ENCODE measurements at regions not wholly inside any gene's neighbourhood (a gene's known extent, or its start where the extent isn't known, plus 50 kb on each side); places are given as distances from the start of the nearest gene placed in this dataset.

DNA sequence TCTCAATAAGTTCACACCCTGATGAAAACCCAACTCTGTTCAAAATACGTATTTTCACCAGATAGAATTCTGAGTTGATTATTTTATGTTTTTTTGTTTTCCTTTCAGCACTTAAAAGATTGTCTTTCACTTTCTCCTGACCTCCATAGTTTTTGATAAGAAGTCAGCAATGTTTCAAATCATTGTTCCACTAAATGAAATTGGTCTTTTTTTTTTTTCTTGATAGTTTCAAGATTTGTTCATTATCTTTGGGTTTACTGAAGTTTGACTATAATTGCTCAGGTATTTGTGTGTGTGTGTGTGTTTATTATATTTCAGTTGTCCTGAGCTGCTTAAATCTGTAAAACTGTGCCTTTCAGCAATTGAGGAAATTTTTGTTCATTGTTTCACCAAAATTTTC is 498.7 kb downstream of the TLE1 start:
- BruUV-seq (replicated peaks), result no TSS peak
- no peak overlapping the region for H3K27ac Mint-ChIP-seq (ENCODE audit: low read depth, unreplicated experiment)
- H3K4me1 Mint-ChIP-seq (ENCODE audit: insufficient read depth, unreplicated experiment), result no peaks in the 10 kb centered on the region
- TF ChIP-seq, protein P1, sequence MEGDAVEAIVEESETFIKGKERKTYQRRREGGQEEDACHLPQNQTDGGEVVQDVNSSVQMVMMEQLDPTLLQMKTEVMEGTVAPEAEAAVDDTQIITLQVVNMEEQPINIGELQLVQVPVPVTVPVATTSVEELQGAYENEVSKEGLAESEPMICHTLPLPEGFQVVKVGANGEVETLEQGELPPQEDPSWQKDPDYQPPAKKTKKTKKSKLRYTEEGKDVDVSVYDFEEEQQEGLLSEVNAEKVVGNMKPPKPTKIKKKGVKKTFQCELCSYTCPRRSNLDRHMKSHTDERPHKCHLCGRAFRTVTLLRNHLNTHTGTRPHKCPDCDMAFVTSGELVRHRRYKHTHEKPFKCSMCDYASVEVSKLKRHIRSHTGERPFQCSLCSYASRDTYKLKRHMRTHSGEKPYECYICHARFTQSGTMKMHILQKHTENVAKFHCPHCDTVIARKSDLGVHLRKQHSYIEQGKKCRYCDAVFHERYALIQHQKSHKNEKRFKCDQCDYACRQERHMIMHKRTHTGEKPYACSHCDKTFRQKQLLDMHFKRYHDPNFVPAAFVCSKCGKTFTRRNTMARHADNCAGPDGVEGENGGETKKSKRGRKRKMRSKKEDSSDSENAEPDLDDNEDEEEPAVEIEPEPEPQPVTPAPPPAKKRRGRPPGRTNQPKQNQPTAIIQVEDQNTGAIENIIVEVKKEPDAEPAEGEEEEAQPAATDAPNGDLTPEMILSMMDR (IDR thresholded peaks at IDR 0.05; ENCODE audit: unreplicated experiment), result no peak
- no peaks in the 10 kb centered on the region for H3K36me3 Mint-ChIP-seq (ENCODE audit: insufficient read depth, unreplicated experiment)
- no peak for DNase-seq (ENCODE audit: unreplicated experiment)
- H3K27me3 Mint-ChIP-seq (ENCODE audit: insufficient read depth, unreplicated experiment), result no peaks in the 10 kb centered on the region
- ChIA-PET CTCF (no interaction called here), POLR2A (interaction anchor here (0.6 kb wide), 1 partner anchor 385 kb away, joined by 3 read pairs; no protein-coding TSS in a partner anchor)
- H3K9me3 Mint-ChIP-seq (ENCODE audit: unreplicated experiment), result peaks cover 8% of the 10 kb centered on the region
- intact Hi-C loops (cut with micrococcal nuclease), result no loop called here
- H3K4me3 Mint-ChIP-seq (ENCODE audit: unreplicated experiment), result no peak overlapping the region

GRCh38 chr9:81183761-81184160 is 505.6 kb downstream of the TLE1 start:
- Mint-ChIP-seq H3K4me3 (ENCODE audit: unreplicated experiment) (no peak overlapping the region), H3K9me3 (ENCODE audit: unreplicated experiment) (no peaks in the 10 kb centered on the region), H3K27ac (ENCODE audit: low read depth, unreplicated experiment) (no peak overlapping the region), H3K4me1 (ENCODE audit: insufficient read depth, unreplicated experiment) (no peaks in the 10 kb centered on the region), H3K27me3 (ENCODE audit: insufficient read depth, unreplicated experiment) (no peaks in the 10 kb centered on the region), H3K36me3 (ENCODE audit: insufficient read depth, unreplicated experiment) (no peaks in the 10 kb centered on the region)
- CTCF ChIA-PET, result no interaction called here
- TF ChIP-seq, protein P1 (IDR thresholded peaks at IDR 0.05; ENCODE audit: unreplicated experiment), result no peak
- DNase-seq (ENCODE audit: unreplicated experiment), result peak; percentile 23
- TSS peak; percentile 73 for BruUV-seq (replicated peaks)
- POLR2A ChIA-PET, result interaction anchor here (0.7 kb wide), 1 partner anchor 10 kb away, joined by 4 read pairs; no protein-coding TSS in a partner anchor
- intact Hi-C loops (cut with micrococcal nuclease), result no loop called here

GRCh38 chr9:81182431-81182830 is 506.9 kb downstream of the TLE1 start:
- H3K27me3 Mint-ChIP-seq (ENCODE audit: insufficient read depth, unreplicated experiment), result no peaks in the 10 kb centered on the region
- peak; percentile 34 for DNase-seq (ENCODE audit: unreplicated experiment)
- H3K4me3 Mint-ChIP-seq (ENCODE audit: unreplicated experiment), result no peak overlapping the region
- BruUV-seq (replicated peaks), result no TSS peak
- ChIA-PET POLR2A (no interaction called here), CTCF (no interaction called here)
- H3K9me3 Mint-ChIP-seq (ENCODE audit: unreplicated experiment), result no peaks in the 10 kb centered on the region
- H3K36me3 Mint-ChIP-seq (ENCODE audit: insufficient read depth, unreplicated experiment), result no peaks in the 10 kb centered on the region
- no peak overlapping the region for H3K27ac Mint-ChIP-seq (ENCODE audit: low read depth, unreplicated experiment)
- TF ChIP-seq, protein P1 (IDR thresholded peaks at IDR 0.05; ENCODE audit: unreplicated experiment), result no peak
- no peaks in the 10 kb centered on the region for H3K4me1 Mint-ChIP-seq (ENCODE audit: insufficient read depth, unreplicated experiment)
- intact Hi-C loops (cut with micrococcal nuclease), result no loop called here

- intact Hi-C loops (cut with micrococcal nuclease), result no loop called here
- DNase-seq (ENCODE audit: unreplicated experiment), result no peak
- Mint-ChIP-seq H3K27ac (ENCODE audit: low read depth, unreplicated experiment) (no peak overlapping the region), H3K36me3 (ENCODE audit: insufficient read depth, unreplicated experiment) (no peaks in the 10 kb centered on the region), H3K4me1 (ENCODE audit: insufficient read depth, unreplicated experiment) (no peaks in the 10 kb centered on the region), H3K9me3 (ENCODE audit: unreplicated experiment) (no peaks in the 10 kb centered on the region), H3K4me3 (ENCODE audit: unreplicated experiment) (no peak overlapping the region), H3K27me3 (ENCODE audit: insufficient read depth, unreplicated experiment) (no peaks in the 10 kb centered on the region)
- TF ChIP-seq, protein P1 (IDR thresholded peaks at IDR 0.05; ENCODE audit: unreplicated experiment), result peak; percentile 6
- ChIA-PET CTCF (no interaction called here), POLR2A (interaction anchor here (0.6 kb wide), 1 partner anchor 10 kb away, joined by 4 read pairs; no protein-coding TSS in a partner anchor)
- BruUV-seq (replicated peaks), result no TSS peak
Measured at GRCh38 chr9:81174023-81174422, 515.3 kb downstream of the TLE1 start.

Data from MCF 10A (cell line).